Amniotic epithelial cell (primary cell): ENCODE measurements at regions not wholly inside any gene's neighbourhood (a gene's known extent, or its start where the extent isn't known, plus 50 kb on each side); places are given as distances from the start of the nearest gene placed in this dataset.

Experiments used
- DNase-seq: peaks from one replicate; pipeline ENCODE4 v3.0.0-alpha.2; 2010; ENCODE audit warnings: low read depth

- DNase-seq: peak; percentile 22
These were observed 459.5 kb upstream of the KLF4 start for GRCh38 chr9:107949061-107949460.

- no peak for DNase-seq
These were observed 459.0 kb upstream of the KLF4 start for GRCh38 chr9:107948601-107949000.

- no peak for DNase-seq
These were observed 458.5 kb upstream of the KLF4 start for GRCh38 chr9:107948086-107948485.

GRCh38 chr9:107946364-107947141, 457.0 kb upstream of the KLF4 start:
- DNase-seq: no peak

GRCh38 chr9:107945961-107946360, 456.4 kb upstream of the KLF4 start:
- no peak for DNase-seq

- DNase-seq: no peak
These were observed 455.9 kb upstream of the KLF4 start for GRCh38 chr9:107945493-107945892.

DNA sequence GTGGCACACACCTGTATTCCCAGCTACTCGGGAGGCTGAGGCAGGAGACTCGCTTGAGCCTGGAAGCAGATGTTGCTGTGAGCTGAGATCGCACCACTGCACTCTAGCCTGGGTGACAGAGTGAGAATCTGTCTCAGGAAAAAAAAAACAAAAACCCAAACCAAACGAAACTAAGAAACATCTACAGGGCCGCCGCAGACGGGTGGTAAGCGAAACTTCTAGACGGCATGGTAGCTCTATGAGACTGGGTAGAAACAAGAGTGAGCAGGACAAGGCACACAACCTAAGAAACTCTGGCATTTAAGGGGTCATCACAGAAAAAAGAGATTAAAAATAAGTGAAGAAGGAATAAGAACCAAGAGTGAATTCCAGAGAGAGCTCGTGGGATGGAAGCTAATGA, 454.8 kb upstream of the KLF4 start:
- no peak for DNase-seq

DNA sequence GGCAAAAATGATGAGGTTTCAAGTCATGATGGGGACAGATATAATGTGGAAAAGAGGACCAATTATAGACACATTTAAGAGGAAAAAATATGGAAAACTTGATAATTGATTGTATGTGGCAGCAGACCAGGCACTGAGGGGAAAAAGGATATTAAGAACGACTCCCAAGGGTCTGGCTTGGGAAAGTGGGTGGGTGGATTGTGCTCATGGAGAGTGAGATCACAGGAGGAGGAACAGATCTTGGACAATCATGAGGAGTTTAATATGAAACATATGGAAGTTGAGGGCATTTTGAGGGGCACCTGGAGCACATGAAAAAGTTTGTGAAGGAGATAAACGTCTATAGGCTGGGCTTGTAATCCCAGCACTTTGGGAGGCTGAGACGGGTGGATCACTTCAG, 454.3 kb upstream of the KLF4 start:
- no peak for DNase-seq

GRCh38 chr9:107942856-107943255, 453.3 kb upstream of the KLF4 start:
- no peak for DNase-seq

GRCh38 chr9:107942291-107942690, 452.7 kb upstream of the KLF4 start:
- no peak for DNase-seq

DNA sequence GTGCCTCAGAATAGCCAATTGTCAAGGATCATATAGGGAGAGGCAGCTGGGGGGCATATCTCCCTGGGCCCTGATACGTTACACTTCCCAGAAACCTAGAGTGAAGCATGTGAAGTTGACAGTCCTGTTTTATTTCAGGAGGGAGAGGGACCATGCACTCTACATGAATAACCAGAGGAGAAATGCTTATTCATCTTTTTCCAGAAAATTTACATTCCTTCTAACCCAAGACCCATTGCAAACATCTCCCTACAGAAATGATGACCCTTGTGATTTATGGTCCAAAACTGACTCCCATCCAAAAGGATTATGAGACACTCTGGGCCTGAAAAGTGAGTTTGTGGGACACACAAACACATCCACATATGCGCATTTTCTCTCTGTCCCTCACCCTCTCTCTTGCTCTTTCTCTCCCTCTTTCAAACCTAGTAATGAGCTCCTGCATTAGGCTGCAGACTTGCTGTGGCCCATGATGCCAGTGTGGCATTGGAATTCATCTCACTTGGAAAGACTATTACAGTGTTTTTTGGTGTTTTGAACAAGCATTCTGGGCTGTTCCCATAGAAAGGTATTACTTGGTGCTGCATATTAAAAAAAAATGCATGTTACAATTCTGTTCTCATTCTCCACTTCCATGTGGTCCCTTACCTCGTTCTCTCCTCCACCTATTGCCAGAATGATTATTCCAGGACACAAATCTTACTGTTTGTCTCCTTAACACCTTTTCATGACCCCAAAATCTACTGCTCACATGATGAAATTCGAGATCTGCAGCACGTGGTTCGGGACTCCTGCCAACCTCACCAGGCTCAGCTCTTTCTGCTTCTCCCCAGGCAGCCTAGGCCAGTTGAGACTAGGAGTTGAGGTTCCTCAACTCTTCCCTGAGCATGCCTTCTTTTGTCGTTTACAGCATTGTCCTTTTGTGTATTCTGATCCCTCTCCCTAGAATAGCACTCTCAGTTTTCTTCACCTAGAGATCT, 451.3 kb upstream of the KLF4 start:
- peak; percentile 64 for DNase-seq

- DNase-seq: no peak
These were observed 449.3 kb upstream of the KLF4 start for GRCh38 chr9:107938801-107939386.

GRCh38 chr9:107935931-107936330, 446.4 kb upstream of the KLF4 start:
- no peak for DNase-seq

DNA sequence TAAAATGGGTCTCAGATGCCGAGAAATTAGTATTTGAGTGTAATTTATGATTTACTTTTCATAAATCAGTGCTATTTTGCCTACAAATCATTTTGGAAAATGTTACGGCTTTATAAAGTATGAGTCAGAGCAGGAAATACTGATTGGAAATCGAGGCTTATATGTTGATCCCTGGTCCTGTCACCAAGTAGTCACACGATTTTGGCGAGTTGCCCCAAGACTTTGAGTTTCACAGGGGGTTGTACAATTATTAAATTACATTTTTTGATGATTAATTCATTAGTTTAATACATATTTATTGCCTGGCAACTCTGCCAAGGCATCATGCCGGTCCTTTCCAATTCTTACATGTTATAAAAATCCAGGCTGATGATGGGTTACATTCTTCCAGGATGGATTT, 443.9 kb upstream of the KLF4 start:
- DNase-seq: no peak

GRCh38 chr9:107933097-107933496, 443.5 kb upstream of the KLF4 start:
- DNase-seq: peak; percentile 49

DNA sequence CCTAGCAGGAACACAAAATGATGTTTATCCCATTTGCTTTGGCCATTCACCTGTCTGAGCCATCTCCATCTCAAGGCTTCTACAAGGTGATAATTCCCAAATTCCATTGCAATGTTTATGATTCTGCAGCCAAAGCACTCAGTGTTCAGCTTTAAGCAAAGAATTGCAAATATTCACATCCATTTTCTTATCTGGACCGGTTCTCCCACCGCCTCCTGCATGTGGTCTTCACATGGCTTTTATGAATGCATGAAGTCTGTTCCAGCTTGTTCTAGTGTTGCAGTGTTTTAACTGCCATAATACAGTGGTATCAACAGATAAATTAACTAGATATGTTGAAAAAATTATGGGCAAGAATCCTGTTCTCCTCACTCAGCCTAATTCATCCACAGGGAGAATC, 443.0 kb upstream of the KLF4 start:
- peak; percentile 71 for DNase-seq

GRCh38 chr9:107932046-107932445, 442.5 kb upstream of the KLF4 start:
- peak; percentile 76 for DNase-seq

- DNase-seq: peak; percentile 24
These were observed 441.6 kb upstream of the KLF4 start for GRCh38 chr9:107931071-107931715.

DNA sequence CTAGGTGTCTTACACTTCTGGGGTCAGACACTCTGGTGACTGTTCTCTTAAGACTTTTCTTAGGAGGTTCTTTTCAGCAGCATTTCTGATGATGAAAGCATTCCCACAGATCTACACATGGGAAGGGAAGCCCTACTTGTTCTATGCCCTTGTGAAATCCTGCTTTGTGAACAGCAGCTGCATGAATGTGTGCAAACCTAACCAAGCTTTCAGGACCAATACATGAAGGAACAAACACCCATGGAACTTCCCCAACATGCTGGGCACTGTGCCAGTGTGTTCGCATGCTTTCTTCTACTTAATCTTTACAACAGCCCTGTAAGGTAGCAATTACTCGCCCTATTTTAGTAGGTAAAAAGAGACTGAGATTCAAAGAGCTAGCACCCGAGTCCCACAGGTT, 439.9 kb upstream of the KLF4 start:
- DNase-seq: peak; percentile 86

GRCh38 chr9:107928701-107929371, 439.3 kb upstream of the KLF4 start:
- no peak for DNase-seq

- DNase-seq: no peak
These were observed 437.7 kb upstream of the KLF4 start for GRCh38 chr9:107927276-107927675.
